ENCODE measurements at regions not wholly inside any gene's neighbourhood (a gene's known extent, or its start where the extent isn't known, plus 50 kb on each side); places are given as distances from the start of the nearest gene placed in this dataset.

- H3K4me3 Mint-ChIP-seq: no peak overlapping the region
- H3K4me1 Mint-ChIP-seq: peaks cover 8% of the 10 kb centered on the region
Measured at GRCh38 chr13:44195245-44195644, 178.4 kb upstream of the SERP2 start.

GRCh38 chr13:44196196-44196751, 177.3 kb upstream of the SERP2 start:
- Mint-ChIP-seq H3K27ac (ENCODE audit: unreplicated experiment) (no peak overlapping the region), H3K4me1 (peaks cover 7% of the 10 kb centered on the region), H3K9me3 (peaks cover 7% of the 10 kb centered on the region), H3K27me3 (ENCODE audit: low read depth) (no peaks in the 10 kb centered on the region), H3K36me3 (ENCODE audit: low read depth) (peaks cover 2% of the 10 kb centered on the region), H3K4me3 (no peak overlapping the region)
- no peak for DNase-seq (ENCODE audit: low read depth, low spot score)
- TF ChIP-seq CTCF (conservative IDR thresholded peaks at IDR 0.05): no peak

More at GRCh38 chr13:44195245-44195644, 178.4 kb upstream of the SERP2 start:
- TF ChIP-seq CTCF (conservative IDR thresholded peaks at IDR 0.05): no peak
- Mint-ChIP-seq H3K27me3 (ENCODE audit: low read depth) (no peaks in the 10 kb centered on the region), H3K9me3 (peaks cover 7% of the 10 kb centered on the region), H3K27ac (ENCODE audit: unreplicated experiment) (no peak overlapping the region), H3K36me3 (ENCODE audit: low read depth) (peaks cover 2% of the 10 kb centered on the region)
- no peak for DNase-seq (ENCODE audit: low read depth, low spot score)

GRCh38 chr13:44197791-44198770, 175.5 kb upstream of the SERP2 start:
- TF ChIP-seq CTCF (conservative IDR thresholded peaks at IDR 0.05): no peak
- no peak for DNase-seq (ENCODE audit: low read depth, low spot score)
- H3K27ac Mint-ChIP-seq (ENCODE audit: unreplicated experiment): no peak overlapping the region
- no peaks in the 10 kb centered on the region for H3K27me3 Mint-ChIP-seq (ENCODE audit: low read depth)
- no peaks in the 10 kb centered on the region for H3K4me1 Mint-ChIP-seq
- no peaks in the 10 kb centered on the region for H3K9me3 Mint-ChIP-seq
- H3K36me3 Mint-ChIP-seq (ENCODE audit: low read depth): peaks cover 2% of the 10 kb centered on the region
- no peak overlapping the region for H3K4me3 Mint-ChIP-seq

GRCh38 chr13:44198826-44199225, 174.8 kb upstream of the SERP2 start:
- peaks cover 2% of the 10 kb centered on the region for H3K36me3 Mint-ChIP-seq (ENCODE audit: low read depth)
- no peaks in the 10 kb centered on the region for H3K9me3 Mint-ChIP-seq
- H3K27ac Mint-ChIP-seq (ENCODE audit: unreplicated experiment): no peak overlapping the region
- H3K4me3 Mint-ChIP-seq: no peak overlapping the region
- TF ChIP-seq CTCF (conservative IDR thresholded peaks at IDR 0.05): no peak
- H3K27me3 Mint-ChIP-seq (ENCODE audit: low read depth): no peaks in the 10 kb centered on the region
- H3K4me1 Mint-ChIP-seq: no peaks in the 10 kb centered on the region
- no peak for DNase-seq (ENCODE audit: low read depth, low spot score)

GRCh38 chr13:44199627-44200207, 173.9 kb upstream of the SERP2 start:
- no peak for TF ChIP-seq CTCF (conservative IDR thresholded peaks at IDR 0.05)
- Mint-ChIP-seq H3K4me1 (no peaks in the 10 kb centered on the region), H3K4me3 (no peak overlapping the region), H3K27me3 (ENCODE audit: low read depth) (no peaks in the 10 kb centered on the region), H3K36me3 (ENCODE audit: low read depth) (peaks cover 2% of the 10 kb centered on the region), H3K27ac (ENCODE audit: unreplicated experiment) (no peak overlapping the region), H3K9me3 (no peaks in the 10 kb centered on the region)
- no peak for DNase-seq (ENCODE audit: low read depth, low spot score)
